Brain microvascular endothelial cell (primary cell): ENCODE measurements at regions not wholly inside any gene's neighbourhood (a gene's known extent, or its start where the extent isn't known, plus 50 kb on each side); places are given as distances from the start of the nearest gene placed in this dataset.

Source experiments
- DNase-seq: peaks from one replicate; pipeline ENCODE4 v3.0.0-alpha.2; 2020
- H3K27ac ChIP-seq: fragments of 250-450 bp; sonication (Bioruptor Pico); 2 replicates; pipeline ENCODE4 v1.5.1; 2020; ENCODE audit warnings: mild to moderate bottlenecking, moderate library complexity
- H3K27me3 ChIP-seq: fragments of 250-450 bp; sonication (Bioruptor Pico); replicated peaks from 2 replicates; pipeline ENCODE4 v1.5.1; 2020; ENCODE audit warnings: mild to moderate bottlenecking
- H3K36me3 ChIP-seq: fragments of 250-450 bp; sonication (Bioruptor Pico); replicated peaks from 2 replicates; pipeline ENCODE4 v1.5.1; 2020; ENCODE audit warnings: mild to moderate bottlenecking
- H3K4me3 ChIP-seq: 2 replicates; pipeline ENCODE4 v1.5.1; 2011; ENCODE audit warnings: low read depth, mild to moderate bottlenecking, control low read depth, low read length, moderate library complexity
- in situ Hi-C: cut with HindIII; loops from 2 replicates; pipeline ENCODE4 v1.10.0; 2017; ENCODE audit warnings: low sequenced_read_pairs, low pct_ligation_motif_present
- TF ChIP-seq, protein P1 (sequence below): IDR thresholded peaks from 2 replicates; pipeline ENCODE4 v1.5.1; 2011; ENCODE audit warnings: low read depth, mild to moderate bottlenecking, moderate library complexity, low read length, control low read depth, inconsistent platforms; ENCODE audit errors: missing control alignments

DNA sequence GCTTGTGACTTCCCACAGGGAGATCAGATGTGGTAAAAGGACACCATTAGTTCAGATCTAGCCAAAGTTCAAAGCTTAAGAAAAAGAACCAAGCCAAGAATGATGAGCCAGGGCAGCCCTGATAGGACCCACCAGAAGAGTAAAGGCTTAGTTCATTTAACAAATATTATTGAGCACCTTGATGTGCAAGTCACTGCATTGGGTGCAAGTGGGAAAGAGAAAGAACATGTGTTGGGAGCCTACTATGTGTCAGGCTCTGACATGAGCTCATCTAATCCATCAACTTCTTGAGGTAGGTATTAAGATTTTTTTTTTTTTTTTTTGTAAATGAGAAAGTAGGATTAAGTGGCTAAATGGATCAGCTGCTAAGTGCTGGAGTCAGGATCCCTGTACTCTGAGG, 53.4 kb upstream of the PIAS1 start:
- H3K27ac ChIP-seq = no peak overlapping the region
- no peak overlapping the region for H3K4me3 ChIP-seq
- TF ChIP-seq, protein P1, sequence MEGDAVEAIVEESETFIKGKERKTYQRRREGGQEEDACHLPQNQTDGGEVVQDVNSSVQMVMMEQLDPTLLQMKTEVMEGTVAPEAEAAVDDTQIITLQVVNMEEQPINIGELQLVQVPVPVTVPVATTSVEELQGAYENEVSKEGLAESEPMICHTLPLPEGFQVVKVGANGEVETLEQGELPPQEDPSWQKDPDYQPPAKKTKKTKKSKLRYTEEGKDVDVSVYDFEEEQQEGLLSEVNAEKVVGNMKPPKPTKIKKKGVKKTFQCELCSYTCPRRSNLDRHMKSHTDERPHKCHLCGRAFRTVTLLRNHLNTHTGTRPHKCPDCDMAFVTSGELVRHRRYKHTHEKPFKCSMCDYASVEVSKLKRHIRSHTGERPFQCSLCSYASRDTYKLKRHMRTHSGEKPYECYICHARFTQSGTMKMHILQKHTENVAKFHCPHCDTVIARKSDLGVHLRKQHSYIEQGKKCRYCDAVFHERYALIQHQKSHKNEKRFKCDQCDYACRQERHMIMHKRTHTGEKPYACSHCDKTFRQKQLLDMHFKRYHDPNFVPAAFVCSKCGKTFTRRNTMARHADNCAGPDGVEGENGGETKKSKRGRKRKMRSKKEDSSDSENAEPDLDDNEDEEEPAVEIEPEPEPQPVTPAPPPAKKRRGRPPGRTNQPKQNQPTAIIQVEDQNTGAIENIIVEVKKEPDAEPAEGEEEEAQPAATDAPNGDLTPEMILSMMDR = no peak
- in situ Hi-C loops = no loop called here
- no peaks in the 10 kb centered on the region for H3K27me3 ChIP-seq
- no peak for DNase-seq
- no peaks in the 10 kb centered on the region for H3K36me3 ChIP-seq

DNA sequence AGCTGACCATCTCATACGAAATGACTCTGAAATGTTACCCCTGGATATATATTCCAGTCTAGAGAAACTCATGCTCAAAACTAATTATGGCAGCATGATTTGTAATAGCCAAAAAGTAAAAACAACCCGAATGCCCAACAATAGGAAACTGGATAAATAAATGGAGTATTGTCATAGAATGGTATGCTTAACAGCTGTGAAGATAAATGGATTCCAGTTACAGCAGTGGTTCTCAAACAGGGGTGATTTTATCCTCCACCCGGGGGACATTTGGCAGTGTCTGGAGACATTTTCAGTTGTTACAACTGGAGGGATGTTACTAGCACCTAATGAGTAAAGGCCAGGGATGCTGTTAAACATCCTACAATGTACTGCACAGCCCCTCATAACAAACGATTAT, 52.3 kb upstream of the PIAS1 start:
- DNase-seq = no peak
- Histone ChIP-seq H3K4me3 (no peak overlapping the region), H3K36me3 (no peaks in the 10 kb centered on the region), H3K27ac (no peak overlapping the region), H3K27me3 (no peaks in the 10 kb centered on the region)
- in situ Hi-C loops = no loop called here
- TF ChIP-seq, protein P1 = no peak

DNA sequence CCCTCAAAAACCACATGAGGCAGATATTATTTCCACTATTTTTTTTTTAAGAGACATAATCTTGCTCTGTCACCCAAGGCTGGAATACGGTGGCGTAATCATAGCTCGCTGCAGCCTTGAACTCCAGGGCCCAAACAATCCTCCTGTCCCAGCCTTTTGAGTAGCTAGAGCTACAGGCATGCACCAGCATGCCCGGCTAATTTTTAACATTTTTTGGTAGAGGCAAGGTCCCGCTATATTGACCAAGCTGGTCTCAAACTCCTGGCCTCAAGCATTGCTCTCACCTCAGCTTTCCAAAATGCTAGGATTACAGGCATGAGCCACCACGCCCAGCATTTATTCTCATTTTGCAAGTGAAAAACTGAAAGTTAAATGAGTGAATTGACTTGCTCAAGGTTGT, 50.8 kb upstream of the PIAS1 start:
- no peak for DNase-seq
- Histone ChIP-seq H3K4me3 (no peak overlapping the region), H3K27me3 (no peaks in the 10 kb centered on the region), H3K27ac (no peak overlapping the region), H3K36me3 (no peaks in the 10 kb centered on the region)
- in situ Hi-C loops = no loop called here
- TF ChIP-seq, protein P1 = no peak
